ENCODE measurements at regions not wholly inside any gene's neighbourhood (a gene's known extent, or its start where the extent isn't known, plus 50 kb on each side); places are given as distances from the start of the nearest gene placed in this dataset.
"Not testable (repeated sequence)": the region's sequence is repeated elsewhere in the genome, so short reads cannot be mapped to it uniquely, and the experiment has no call there.

DNA sequence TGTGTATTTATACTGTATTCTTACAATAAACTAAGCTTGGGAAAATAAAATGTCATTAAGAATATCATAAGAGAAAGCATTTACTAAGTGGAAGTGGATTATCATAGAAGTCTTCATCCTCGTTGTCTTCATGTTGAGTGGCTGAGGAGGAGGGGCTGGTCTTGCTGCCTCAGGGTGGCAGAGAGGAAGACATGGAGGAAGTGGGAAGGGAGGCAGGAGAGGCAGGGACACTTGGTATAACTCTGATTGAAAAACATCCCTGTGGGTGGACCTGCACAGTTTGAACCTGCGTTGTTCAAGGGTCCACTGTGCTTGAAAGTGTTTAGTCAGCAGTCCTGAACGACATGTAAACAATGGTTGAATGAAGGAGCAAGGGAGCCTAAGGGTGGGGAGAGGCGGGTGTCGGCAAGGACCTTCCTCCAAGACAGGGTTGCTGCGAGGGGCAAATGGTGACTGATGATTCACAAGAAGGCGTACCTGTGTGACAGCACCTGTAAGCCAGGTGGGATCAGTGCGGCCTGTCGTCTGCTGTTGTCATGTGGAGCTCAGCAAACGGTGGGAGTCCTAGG, 103.8 kb upstream of the KLF13 start:
- no peak for DNase-seq

GRCh38 chr15:31223478-31224350, 102.9 kb upstream of the KLF13 start:
- DNase-seq, result no peak

DNA sequence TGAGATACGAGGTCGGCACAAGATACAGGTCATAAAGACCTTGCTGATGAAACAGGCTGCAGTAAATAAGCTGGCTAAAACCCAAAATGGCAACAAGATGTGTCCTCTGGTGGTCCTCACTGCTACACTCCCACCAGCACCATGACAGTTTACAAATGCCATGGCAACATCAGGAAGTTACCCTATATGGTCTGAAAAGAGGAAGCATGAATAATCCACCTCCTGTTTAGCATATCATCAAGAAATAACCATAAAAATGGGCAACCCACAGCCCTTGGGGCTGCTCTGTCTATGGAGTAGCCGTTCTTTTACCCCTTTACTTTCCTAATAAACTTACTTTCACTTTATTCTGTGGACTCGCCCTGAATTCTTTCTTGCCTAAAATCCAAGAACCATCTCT, 102.0 kb upstream of the KLF13 start:
- not testable (repeated sequence) for DNase-seq

GRCh38 chr15:31225356-31225955, 101.2 kb upstream of the KLF13 start:
- no peak for DNase-seq

DNA sequence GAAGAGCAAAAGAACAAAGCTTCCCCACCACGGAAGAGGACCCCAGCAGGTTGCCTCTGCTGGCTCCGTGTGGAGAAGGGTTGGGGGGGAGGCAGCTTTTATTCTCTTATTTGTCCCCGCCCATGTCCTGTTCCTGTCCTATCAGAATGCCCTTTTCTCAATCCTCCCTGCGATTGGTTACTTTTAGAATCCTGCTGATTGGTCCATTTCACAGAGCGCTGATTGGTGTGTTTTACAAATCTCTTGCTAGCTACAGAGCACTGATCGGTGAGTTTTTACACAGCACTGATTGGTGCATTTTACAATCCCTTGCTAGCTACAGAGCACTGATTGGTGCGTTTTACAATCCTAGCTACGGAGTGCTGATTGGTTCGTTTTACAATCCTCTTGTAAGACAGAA, 100.6 kb upstream of the KLF13 start:
- DNase-seq, result no peak

DNA sequence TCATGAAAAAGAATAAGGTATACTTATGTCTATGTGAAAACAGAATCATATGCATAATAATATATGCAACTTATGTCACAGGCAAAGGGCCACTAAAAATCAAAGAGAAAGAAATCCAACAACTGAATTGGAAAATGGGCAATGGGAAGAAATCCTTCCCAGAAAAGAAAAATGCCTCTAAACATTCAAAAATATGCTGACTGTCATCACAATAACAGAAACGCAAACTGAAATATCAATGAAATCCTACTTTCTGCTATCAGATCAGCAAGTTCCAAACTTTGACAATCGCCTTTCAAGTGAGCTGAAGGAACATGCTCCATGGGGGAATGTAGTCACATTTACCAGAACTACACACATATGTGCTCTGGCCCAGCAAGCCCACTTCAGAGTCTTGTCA, 99.4 kb upstream of the KLF13 start:
- no peak for DNase-seq

DNA sequence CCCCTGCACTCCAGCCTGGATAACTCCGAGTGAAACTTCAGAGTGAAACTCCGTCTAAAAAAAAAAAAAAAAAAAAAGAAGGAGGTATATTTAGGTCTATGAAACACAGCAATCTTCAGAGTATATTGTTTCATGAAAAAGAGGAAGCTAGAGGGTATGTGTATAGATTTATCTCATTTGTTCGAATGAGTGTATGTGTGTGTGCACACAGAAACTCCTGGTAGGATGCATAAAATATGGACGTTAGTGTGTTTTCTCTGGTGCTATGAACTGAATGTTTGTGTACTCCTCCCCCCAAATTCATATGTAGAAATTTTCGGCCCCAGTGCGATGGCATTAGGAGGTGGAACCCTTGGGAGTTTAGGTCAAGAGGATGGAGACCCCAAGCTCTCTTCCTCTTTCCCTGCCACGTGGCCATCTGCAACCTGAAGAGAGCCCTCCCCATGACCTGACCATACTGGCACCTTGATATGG, 98.6 kb upstream of the KLF13 start:
- no peak for DNase-seq

DNA sequence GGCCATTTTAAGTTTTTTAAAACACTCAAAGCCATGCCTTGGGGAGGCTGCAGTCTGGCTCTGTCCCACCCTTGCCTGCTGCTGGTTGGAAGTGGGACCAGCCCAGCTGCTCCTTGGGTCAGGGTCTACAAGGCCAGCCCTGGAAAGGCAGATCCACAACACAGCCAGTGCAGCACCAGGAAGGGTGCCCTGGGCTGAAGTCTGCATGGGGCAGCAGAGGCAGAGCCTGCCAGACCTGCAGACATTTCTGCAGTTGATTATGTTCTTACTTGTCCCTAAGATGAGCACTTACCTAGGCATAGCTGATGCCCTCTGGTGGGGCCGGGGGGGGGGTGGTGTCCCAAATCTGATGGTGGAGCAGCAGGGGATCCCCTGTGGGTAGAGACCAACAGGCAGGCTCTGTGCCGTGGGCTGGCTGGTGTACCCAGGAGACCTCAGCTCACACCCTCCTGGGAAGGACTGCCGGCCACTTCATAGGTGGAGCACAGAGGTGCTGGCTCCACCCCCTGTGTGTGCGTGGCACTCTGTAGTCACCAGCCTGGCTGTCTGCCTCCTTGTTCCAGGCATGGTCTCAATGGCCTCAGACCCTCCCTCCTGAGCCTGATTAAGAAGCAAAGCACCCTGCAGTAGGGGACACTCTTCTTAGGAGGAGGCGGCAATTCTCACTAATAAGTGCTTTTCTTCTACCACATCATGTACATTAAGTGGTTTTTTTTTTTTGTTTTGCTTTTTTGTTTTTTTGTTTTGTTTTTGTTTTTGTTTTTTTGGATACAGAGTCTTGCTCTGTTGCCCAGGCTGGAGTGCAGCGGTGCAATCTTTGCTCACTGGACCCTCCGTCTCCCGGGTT, 97.4 kb upstream of the KLF13 start:
- DNase-seq, result no peak

- DNase-seq, result no peak
Measured at GRCh38 chr15:31230630-31231485, 95.8 kb upstream of the KLF13 start.

DNA sequence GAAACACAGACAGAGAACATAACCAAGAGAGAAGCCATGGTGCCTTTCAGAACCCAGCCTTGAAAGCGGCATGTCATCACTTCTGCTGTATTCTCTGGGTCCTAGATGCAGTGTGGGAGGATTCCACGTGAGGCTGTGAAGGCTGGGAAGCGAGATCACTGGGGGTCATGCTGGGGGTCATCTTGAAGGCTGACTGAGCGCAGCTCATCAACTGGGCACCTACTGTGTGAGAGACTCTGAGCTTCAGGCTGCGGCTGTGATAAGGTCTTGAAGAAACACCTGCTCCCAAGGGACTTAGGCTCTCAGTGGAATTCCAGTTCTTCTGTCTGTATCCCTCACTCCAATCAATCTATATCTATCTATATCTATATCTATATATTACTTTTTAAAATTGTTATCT, 91.8 kb upstream of the KLF13 start:
- no peak for DNase-seq

DNA sequence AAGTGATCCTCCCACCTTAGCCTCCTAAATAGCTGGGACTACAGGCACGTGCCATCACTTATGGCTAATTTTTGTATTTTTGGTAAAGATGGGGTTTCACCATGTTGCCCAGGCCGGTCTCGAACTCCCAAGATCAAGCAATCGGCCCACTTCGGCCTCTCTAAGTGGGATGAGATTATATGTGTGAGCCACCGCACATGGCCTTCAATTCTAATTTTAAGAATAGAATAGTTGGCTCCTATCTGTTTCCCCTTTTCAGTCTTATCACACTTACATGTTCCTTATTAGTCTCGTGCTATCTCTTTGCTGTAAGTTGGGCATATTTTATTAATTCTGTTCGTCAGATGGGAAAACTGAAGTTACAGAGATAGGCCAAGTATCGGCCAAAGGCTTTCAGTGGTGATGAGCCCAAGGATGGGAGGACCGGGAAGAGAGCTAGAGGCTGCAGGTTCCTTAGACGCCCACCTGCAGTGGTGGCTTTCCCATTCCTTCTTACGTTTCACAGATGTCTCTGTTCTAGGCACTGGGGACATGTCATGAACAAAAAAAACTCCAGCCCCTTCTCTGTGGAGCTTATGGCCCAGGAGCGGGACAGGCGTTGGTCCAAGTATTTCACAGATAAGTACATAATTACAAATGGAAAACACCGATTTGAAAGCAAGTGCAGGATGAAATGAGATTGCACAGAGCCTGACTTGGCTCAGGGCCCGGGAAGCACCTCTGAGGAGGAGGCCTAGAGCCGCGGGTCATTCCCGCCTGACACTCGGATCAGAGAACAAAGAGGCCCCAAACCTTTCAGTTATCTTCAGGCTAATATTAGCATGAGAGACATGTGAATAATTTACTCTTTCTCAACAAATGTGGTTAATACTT, 91.1 kb upstream of the KLF13 start:
- no peak for DNase-seq

DNA sequence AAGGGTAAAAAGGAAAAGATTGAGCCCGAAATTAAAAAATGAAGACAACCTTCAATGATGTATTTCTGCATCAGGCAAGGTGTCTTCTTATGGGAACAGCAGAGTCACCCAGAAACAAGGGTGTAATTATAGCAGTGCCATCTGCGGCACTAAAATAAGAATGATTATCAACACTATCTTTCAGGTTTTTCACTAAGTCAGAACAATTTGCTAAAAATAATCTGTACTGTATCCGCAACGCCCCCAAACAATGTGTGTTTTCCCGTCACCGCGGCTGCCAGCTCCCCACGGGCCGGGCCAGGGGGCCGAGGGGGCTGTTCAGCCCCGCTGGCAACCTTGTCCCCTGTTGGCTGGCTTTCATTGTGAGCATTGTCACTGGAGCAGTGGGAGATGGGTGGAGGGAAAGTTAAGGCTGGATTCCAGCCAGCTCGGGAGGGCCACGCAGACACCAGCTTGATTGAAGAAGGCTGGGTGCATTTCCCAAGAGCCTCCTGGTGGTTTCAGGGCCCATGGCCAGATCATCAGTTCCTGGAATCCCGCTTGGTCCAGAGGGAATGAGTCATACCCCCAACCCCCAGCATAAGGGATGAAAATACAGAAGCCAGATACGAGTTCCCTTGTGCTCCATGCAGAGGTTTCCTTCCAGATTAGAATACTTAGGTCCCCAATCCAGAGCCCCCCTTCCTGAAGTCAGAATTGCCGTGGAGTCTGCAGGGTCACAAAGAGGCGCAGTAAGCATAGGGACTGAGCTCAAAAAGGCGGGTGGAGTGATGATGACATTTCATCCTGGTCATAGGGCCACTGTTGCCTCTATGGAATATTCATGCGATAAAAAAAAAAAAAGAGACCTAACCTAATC, 90.2 kb upstream of the KLF13 start:
- DNase-seq, result no peak

DNA sequence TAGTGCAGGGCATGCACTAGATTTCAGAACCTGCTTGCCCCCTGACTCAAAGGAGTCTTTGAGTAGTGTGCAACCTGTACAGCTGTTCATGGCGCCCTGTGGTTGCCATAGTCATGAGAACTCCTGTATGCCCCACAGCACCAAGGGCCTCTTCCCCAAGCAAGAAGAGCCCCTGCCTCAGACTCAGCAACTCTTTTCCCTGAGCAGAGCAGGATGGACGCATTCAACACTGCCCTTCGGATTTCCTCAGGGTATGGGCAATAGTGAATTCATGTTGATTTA, 89.7 kb upstream of the KLF13 start:
- DNase-seq, result no peak

GRCh38 chr15:31238906-31239305, 87.7 kb upstream of the KLF13 start:
- no peak for DNase-seq

DNA sequence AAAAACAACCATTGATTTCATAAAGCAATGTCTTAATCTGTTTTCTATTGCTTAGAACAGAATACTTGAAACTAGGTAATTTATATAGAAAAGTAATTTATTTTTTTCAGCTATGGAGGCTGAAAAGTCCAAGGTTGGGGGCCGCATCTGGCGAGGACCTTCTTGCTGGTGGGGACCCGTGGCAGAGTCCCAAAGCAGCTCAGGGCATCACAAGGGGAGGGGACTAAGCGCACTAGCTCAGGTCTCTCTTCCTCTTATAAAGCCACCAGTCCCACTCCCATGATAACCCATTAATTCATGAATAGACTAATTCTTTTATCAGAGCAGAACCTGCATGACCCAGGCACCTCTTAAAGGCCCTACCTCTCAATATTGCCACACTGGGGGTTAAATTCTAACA, 87.2 kb upstream of the KLF13 start:
- DNase-seq, result no peak

- peak; percentile 20 for DNase-seq
Measured at GRCh38 chr15:31241888-31242522, 84.6 kb upstream of the KLF13 start.

- no peak for DNase-seq
Measured at GRCh38 chr15:31243895-31244294, 82.7 kb upstream of the KLF13 start.

DNA sequence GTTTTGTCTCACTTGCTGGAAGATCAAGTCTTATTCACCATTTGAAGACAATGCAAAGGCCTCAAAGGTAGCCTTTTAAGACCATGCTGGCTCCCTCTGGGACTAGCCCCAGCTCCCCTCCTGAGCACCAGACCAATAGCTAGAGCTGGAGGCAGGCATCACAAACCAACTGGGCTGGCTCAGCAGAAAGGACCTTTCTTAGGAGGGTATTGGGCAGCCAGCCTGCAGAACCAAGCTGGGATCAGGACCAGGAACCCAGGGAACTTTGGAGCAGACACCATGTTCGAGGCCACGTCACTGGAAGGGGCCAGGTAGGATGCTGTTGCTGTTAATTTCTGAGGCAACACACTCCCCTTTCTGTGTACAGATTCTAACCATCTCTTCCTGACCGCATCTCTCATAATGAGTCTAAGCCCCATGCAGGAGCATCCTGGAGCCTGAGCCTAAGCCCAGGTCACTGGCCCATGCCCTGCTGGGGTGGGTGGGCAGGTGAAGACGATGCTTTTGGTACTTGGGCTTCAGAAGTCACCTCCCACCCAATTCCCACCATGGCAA, 81.4 kb upstream of the KLF13 start:
- DNase-seq, result no peak

DNA sequence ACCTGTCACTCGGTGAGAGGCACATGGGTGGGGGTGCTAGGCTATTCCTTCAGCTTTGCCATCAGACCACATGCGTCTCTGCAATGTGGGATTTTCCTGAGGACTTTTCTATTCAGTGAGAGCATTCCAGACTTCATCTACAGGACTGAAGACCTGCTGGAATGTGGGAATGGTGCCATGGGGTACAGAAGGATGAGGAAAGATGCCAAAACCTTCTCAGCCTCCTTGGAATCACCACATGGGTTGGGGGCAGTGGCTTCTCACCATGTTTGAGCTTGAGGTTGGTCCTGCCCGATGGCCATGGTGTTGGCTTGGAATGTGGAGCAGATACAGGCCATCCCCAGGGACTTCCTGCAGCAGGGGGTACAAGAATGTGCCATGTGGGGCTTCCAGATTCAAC, 80.9 kb upstream of the KLF13 start:
- DNase-seq, result no peak

DNA sequence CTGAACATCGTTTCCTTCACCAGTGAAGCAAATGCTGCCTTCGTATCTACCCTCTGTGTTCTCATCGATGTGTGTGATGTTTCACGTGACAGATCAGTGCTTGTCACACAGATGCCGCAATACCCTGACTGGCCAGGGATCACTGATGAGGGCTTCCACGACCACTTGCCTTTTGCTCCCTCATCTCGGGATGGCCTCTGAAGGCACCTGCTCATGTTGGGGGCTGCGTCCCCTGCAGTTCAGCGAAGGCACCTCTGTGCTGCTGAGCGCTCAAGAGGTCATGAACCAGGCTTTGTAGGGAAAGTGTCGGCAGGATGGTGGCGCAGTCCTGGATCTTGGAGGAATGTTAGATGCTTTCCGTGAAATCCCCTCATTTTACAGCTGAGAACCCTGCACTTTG, 79.2 kb upstream of the KLF13 start:
- DNase-seq, result no peak

Data from activated CD4-positive, alpha-beta T cell treated with anti-CD3 and anti-CD28 coated beads, Interleukin-2, amount 50 U/mL, for 16 hours (primary cell).